Gastroesophageal sphincter (tissue), 4 donors: ENCODE measurements at regions not wholly inside any gene's neighbourhood (a gene's known extent, or its start where the extent isn't known, plus 50 kb on each side); places are given as distances from the start of the nearest gene placed in this dataset.
A peak's percentile ranks its signal among the peaks of the same experiment; 100 is the strongest.

ENCODE experiments used
- ATAC-seq: fragments of 150-250 bp; one replicate; pipeline ENCODE4 v1.9.1; 2016; ENCODE audit warnings: mild to moderate bottlenecking, moderate library complexity
- H3K27ac ChIP-seq, 4 donors: fragments of 200-600 bp; sonication (generic) in 3 of 4; 1 replicate in 3 of 4; 2 replicates in 1 of 4; pipeline ENCODE4 v1.5.1; 2016 to 2019
- H3K27me3 ChIP-seq: fragments of 200-600 bp; sonication (generic); one replicate; pipeline ENCODE4 v1.5.1; 2019
- H3K36me3 ChIP-seq, 2 donors: fragments of 200-600 bp; sonication (generic); one replicate each; pipeline ENCODE4 v1.5.1; 2019; ENCODE audit warnings: control low read depth in 1 of 2
- H3K4me1 ChIP-seq, 3 donors: fragments of 200-600 bp; sonication (generic); 1 replicate in 2 of 3; 2 replicates in 1 of 3; pipeline ENCODE4 v1.5.1; 2016 to 2019; ENCODE audit warnings: control low read depth in 2 of 3
- H3K4me3 ChIP-seq, 2 donors: fragments of 200-600 bp; sonication (generic); one replicate each; pipeline ENCODE4 v1.5.1; 2019; ENCODE audit warnings: mild to moderate bottlenecking in 1 of 2, moderate library complexity in 1 of 2
- H3K9me3 ChIP-seq, 3 donors: fragments of 200-600 bp; sonication (generic); one replicate each; pipeline ENCODE4 v1.5.1; 2017 to 2019; ENCODE audit warnings: control low read depth in 2 of 3
- EP300 ChIP-seq: sonication (generic); formaldehyde crosslinking; IDR thresholded peaks from one replicate; pipeline ENCODE4 v1.6.1; 2017; ENCODE audit warnings: antibody characterized with exemption, mild to moderate bottlenecking
- POLR2A ChIP-seq, 2 donors: fragments of 450-650 bp; IDR thresholded peaks; one replicate each; pipeline ENCODE4 v1.6.1; 2017; ENCODE audit warnings: antibody characterized with exemption in 2 of 2, mild to moderate bottlenecking in 2 of 2, moderate library complexity in 1 of 2
- POLR2AphosphoS5 ChIP-seq: sonication (generic); formaldehyde crosslinking; IDR thresholded peaks from one replicate; pipeline ENCODE4 v1.6.1; 2017; ENCODE audit warnings: antibody characterized with exemption
- WGBS, 2 donors: methylation state at CpG; one replicate each; pipeline ENCODE4 v1.1.5; 2018; ENCODE audit warnings: low coverage in 1 of 2; 5-methylcytosine and 5-hydroxymethylcytosine counted together
- TF ChIP-seq, protein P1 (sequence below), 4 experiments: fragments of 200-600 bp in 2 of 4; fragments of 450-650 bp in 2 of 4; sonication (generic) in 1 of 4; IDR thresholded peaks; one replicate each; pipeline ENCODE4 v1.5.1; 2017 to 2019; ENCODE audit warnings: antibody characterized with exemption in 4 of 4, mild to moderate bottlenecking in 2 of 4, moderate library complexity in 2 of 4

DNA sequence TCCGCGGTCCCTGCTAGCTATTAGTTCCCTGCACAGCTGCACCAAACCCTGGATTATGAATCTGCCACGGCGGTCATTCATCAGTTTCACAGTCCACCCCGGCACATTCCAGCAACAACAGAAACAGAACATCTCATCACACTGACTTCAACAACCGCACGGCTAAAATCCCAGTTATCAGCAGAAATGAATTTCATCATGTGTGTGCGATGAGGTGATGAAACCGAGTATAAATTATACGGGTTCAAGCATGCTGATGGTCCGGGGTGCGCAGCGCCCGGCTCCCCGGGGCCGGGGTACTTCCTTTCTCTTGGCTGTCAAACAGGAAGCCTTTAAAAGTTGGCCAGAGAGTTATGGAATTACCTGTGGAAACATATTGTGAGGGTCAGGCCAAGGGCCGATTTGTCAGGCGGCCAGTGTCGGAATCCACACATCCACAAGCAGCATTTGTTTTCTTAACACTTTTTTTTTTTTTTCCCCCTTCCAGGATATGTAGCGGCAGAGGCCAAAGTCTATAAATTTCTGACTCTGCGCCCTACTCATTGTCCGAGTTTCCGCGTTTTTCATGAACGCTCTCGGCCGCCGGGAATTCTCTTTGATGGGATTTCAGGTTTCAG is 420.9 kb upstream of the MGMT start:
- Histone ChIP-seq H3K4me1 (no peaks in the 10 kb centered on the region), H3K27me3 (peaks cover 39% of the 10 kb centered on the region), H3K36me3 (no peaks in the 10 kb centered on the region), H3K27ac (no peak overlapping the region), H3K9me3 (no peaks in the 10 kb centered on the region), H3K4me3 (peak overlapping the region in 1 of 2 donors; percentile 12)
- TF ChIP-seq POLR2A (IDR thresholded peaks at IDR 0.05) (no peak), EP300 (no peak), POLR2AphosphoS5 (no peak)
- TF ChIP-seq, protein P1, sequence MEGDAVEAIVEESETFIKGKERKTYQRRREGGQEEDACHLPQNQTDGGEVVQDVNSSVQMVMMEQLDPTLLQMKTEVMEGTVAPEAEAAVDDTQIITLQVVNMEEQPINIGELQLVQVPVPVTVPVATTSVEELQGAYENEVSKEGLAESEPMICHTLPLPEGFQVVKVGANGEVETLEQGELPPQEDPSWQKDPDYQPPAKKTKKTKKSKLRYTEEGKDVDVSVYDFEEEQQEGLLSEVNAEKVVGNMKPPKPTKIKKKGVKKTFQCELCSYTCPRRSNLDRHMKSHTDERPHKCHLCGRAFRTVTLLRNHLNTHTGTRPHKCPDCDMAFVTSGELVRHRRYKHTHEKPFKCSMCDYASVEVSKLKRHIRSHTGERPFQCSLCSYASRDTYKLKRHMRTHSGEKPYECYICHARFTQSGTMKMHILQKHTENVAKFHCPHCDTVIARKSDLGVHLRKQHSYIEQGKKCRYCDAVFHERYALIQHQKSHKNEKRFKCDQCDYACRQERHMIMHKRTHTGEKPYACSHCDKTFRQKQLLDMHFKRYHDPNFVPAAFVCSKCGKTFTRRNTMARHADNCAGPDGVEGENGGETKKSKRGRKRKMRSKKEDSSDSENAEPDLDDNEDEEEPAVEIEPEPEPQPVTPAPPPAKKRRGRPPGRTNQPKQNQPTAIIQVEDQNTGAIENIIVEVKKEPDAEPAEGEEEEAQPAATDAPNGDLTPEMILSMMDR (IDR thresholded peaks at IDR 0.05): no peak
- ATAC-seq: peak; percentile 31
- WGBS, 2 donors: 37 to 70% methylated on average over 24 to 28 of the region's 28 CpGs

DNA sequence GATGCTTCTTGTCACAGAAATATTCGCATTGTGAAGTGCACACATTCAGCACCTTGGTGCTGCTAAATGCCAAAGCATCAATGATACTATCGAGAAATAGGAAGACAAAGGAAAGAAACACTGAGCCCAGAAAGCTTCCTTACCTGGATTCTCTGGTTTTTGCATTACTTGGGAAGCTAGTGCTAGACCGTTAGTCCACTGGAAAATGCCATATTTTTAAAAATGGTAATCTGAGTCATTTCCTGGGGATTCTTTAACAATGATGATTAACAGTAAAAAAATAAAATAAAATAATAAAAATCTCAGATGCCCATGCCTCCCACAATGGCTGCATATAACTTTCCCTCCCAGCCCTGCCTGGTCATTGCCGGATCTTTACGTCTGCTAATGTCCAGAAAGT is 420.1 kb upstream of the MGMT start:
- ATAC-seq: no peak
- Histone ChIP-seq H3K27ac (no peak overlapping the region), H3K36me3 (no peaks in the 10 kb centered on the region), H3K4me1 (no peaks in the 10 kb centered on the region), H3K27me3 (peaks cover 36% of the 10 kb centered on the region), H3K4me3 (no peak overlapping the region), H3K9me3 (no peaks in the 10 kb centered on the region)
- WGBS, 2 donors: 78% methylated on average over 5 of the region's 5 CpGs
- TF ChIP-seq, protein P1 (IDR thresholded peaks at IDR 0.05): no peak
- TF ChIP-seq EP300 (no peak), POLR2AphosphoS5 (no peak), POLR2A (IDR thresholded peaks at IDR 0.05) (no peak)

DNA sequence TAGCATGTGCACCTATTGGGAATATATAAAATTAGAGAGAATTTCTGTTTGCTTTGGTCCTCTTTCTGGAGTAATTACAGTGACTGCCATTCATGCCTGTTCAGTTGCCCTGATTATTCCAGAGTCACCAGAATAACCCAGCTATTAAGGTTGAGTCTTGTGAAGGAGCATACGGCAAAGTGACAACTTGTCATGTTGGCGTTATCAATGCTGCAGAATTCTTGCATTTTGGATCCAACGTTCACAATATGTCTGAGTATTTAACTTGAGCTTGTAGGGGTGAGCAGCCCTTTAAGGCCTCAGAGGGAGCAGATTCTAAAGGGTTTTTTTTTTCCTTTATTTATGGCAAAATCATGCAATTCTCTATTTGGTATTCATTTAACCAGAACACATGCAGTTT is 419.4 kb upstream of the MGMT start:
- ATAC-seq: no peak
- no peaks in the 10 kb centered on the region for H3K4me1 ChIP-seq
- peaks cover 30% of the 10 kb centered on the region for H3K27me3 ChIP-seq
- WGBS, 2 donors: 83 to 97% methylated on average over 3 of the region's 3 CpGs
- H3K9me3 ChIP-seq: no peaks in the 10 kb centered on the region
- H3K4me3 ChIP-seq: no peak overlapping the region
- H3K27ac ChIP-seq: no peak overlapping the region
- no peaks in the 10 kb centered on the region for H3K36me3 ChIP-seq
- TF ChIP-seq POLR2A (IDR thresholded peaks at IDR 0.05) (no peak), POLR2AphosphoS5 (no peak), EP300 (no peak)
- TF ChIP-seq, protein P1 (IDR thresholded peaks at IDR 0.05): no peak

DNA sequence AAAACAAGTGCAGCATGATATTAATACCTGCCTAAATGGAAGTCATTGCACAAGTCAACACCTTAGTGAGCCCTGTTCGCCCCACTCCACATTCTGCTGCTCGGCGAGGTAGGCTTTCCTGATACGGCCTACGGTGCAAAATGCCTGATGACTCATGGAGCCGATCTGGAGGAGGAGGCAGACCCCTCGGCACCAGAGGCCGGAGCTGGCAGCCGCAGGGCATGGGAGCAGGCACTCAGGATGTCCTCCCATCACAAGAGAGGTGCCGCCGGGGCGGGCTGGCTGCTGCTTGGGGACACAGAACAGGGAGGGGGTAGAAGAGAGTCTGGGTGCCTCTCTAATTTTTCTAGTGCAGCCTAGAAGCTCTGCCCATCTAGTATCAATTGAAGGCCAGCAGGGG is 418.5 kb upstream of the MGMT start:
- H3K27ac ChIP-seq: no peak overlapping the region
- no peaks in the 10 kb centered on the region for H3K4me1 ChIP-seq
- peaks cover 24% of the 10 kb centered on the region for H3K27me3 ChIP-seq
- no peak for ATAC-seq
- no peaks in the 10 kb centered on the region for H3K36me3 ChIP-seq
- no peak for TF ChIP-seq EP300
- TF ChIP-seq, protein P1 (IDR thresholded peaks at IDR 0.05): no peak
- TF ChIP-seq POLR2AphosphoS5: no peak
- TF ChIP-seq POLR2A (IDR thresholded peaks at IDR 0.05): no peak
- H3K4me3 ChIP-seq: no peak overlapping the region
- H3K9me3 ChIP-seq: no peaks in the 10 kb centered on the region
- 63% methylated on average over 2 of the region's 12 CpGs; no CpG with 5 or more reads in 1 of the 2 donors for WGBS, 2 donors

DNA sequence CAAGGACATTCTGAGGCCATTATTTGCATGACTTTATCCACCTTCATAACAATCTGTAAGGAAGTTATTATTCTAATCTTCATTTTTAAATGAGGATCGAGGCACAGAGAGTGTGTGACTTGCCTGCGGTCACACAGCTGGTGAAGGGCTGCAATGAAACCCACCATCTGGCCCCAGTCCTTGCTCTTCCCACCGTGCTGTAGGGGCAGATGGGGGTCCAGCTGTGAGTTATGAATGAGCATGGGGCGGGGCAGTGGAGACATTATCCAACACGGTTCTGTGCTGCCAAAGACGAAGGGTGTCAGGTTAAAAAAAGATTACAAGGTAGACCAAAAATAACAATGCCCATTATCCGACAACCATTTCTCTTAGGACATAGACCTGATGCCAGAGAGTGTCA is 417.5 kb upstream of the MGMT start:
- TF ChIP-seq POLR2AphosphoS5: no peak
- TF ChIP-seq, protein P1 (IDR thresholded peaks at IDR 0.05): no peak
- WGBS, 2 donors: 60 to 64% methylated on average over 2 to 6 of the region's 7 CpGs
- no peak overlapping the region for H3K27ac ChIP-seq
- no peaks in the 10 kb centered on the region for H3K9me3 ChIP-seq
- H3K4me1 ChIP-seq: no peaks in the 10 kb centered on the region
- H3K36me3 ChIP-seq: no peaks in the 10 kb centered on the region
- no peak for ATAC-seq
- H3K4me3 ChIP-seq: no peak overlapping the region
- H3K27me3 ChIP-seq: peaks cover 24% of the 10 kb centered on the region
